MCF 10A (cell line): ENCODE measurements at regions not wholly inside any gene's neighbourhood (a gene's known extent, or its start where the extent isn't known, plus 50 kb on each side); places are given as distances from the start of the nearest gene placed in this dataset.
"Not testable (repeated sequence)": the region's sequence is repeated elsewhere in the genome, so short reads cannot be mapped to it uniquely, and the experiment has no call there.

Source experiments
- BruUV-seq: library from RNA; stranded (reverse); fragments of 400-500 nt; replicated peaks from 2 replicates; lab custom pipeline; 2021; lab: Mats Ljungman, UMichigan
- CTCF ChIA-PET: fragments of 300-600 bp; sonication (Branson Sonifier 250); formaldehyde crosslinking; extraction: SDS; loops from one replicate; lab custom pipeline; 2021; ENCODE audit warnings: antibody characterized with exemption, inconsistent platforms; lab: Yijun Ruan, JAX
- POLR2A ChIA-PET: fragments of 300-600, 350-650 bp; sonication (Branson Sonifier 250); formaldehyde crosslinking; extraction: SDS; loops from one replicate; lab custom pipeline; 2020; ENCODE audit warnings: antibody characterized with exemption, inconsistent platforms; lab: Yijun Ruan, JAX
- DNase-seq: peaks from one replicate; pipeline ENCODE4 v3.0.0-alpha.2; 2018; ENCODE audit not compliant: unreplicated experiment
- H3K27ac Mint-ChIP-seq: one replicate; pipeline ENCODE4 v1.8.0; 2022; ENCODE audit warnings: mild to moderate bottlenecking, low read depth, mixed read lengths; ENCODE audit not compliant: unreplicated experiment
- H3K27me3 Mint-ChIP-seq: one replicate; pipeline ENCODE4 v1.8.0; 2022; ENCODE audit warnings: mixed read lengths; ENCODE audit not compliant: insufficient read depth, unreplicated experiment
- H3K36me3 Mint-ChIP-seq: one replicate; pipeline ENCODE4 v1.8.0; 2022; ENCODE audit warnings: mild to moderate bottlenecking, moderate library complexity, mixed read lengths; ENCODE audit not compliant: insufficient read depth, unreplicated experiment
- H3K4me1 Mint-ChIP-seq: one replicate; pipeline ENCODE4 v1.8.0; 2022; ENCODE audit warnings: mixed read lengths; ENCODE audit not compliant: insufficient read depth, unreplicated experiment
- H3K4me3 Mint-ChIP-seq: one replicate; pipeline ENCODE4 v1.8.0; 2022; ENCODE audit warnings: mild to moderate bottlenecking, moderate library complexity, mixed read lengths; ENCODE audit not compliant: unreplicated experiment
- H3K9me3 Mint-ChIP-seq: one replicate; pipeline ENCODE4 v1.8.0; 2022; ENCODE audit warnings: mixed read lengths; ENCODE audit not compliant: unreplicated experiment
- intact Hi-C: fragments of 100-400 bp; cut with micrococcal nuclease; formaldehyde crosslinking; loops from 2 replicates; pipeline ENCODE4 v1.14.1; 2022
- TF ChIP-seq, protein P1 (sequence below): fragments of 200-600 bp; IDR thresholded peaks from one replicate; pipeline ENCODE4 v1.8.0; 2022; ENCODE audit warnings: antibody characterized with exemption, mild to moderate bottlenecking; ENCODE audit not compliant: unreplicated experiment

GRCh38 chr5:29460971-29461559, 1732.4 kb upstream of the CDH6 start:
- CTCF ChIA-PET, result no interaction called here

GRCh38 chr5:29451004-29451403, 1742.5 kb upstream of the CDH6 start:
- H3K4me3 Mint-ChIP-seq, H3K36me3 Mint-ChIP-seq, CTCF ChIA-PET, H3K27me3 Mint-ChIP-seq, BruUV-seq, H3K27ac Mint-ChIP-seq, POLR2A ChIA-PET, intact Hi-C loops, DNase-seq, H3K9me3 Mint-ChIP-seq, H3K4me1 Mint-ChIP-seq: not testable (repeated sequence)

More at GRCh38 chr5:29460971-29461559, 1732.4 kb upstream of the CDH6 start:
- Mint-ChIP-seq H3K27me3 (no peaks in the 10 kb centered on the region), H3K4me3 (no peak overlapping the region), H3K4me1 (no peaks in the 10 kb centered on the region), H3K27ac (no peak overlapping the region), H3K9me3 (no peaks in the 10 kb centered on the region), H3K36me3 (no peaks in the 10 kb centered on the region)
- intact Hi-C loops, result no loop called here
- TF ChIP-seq, protein P1, sequence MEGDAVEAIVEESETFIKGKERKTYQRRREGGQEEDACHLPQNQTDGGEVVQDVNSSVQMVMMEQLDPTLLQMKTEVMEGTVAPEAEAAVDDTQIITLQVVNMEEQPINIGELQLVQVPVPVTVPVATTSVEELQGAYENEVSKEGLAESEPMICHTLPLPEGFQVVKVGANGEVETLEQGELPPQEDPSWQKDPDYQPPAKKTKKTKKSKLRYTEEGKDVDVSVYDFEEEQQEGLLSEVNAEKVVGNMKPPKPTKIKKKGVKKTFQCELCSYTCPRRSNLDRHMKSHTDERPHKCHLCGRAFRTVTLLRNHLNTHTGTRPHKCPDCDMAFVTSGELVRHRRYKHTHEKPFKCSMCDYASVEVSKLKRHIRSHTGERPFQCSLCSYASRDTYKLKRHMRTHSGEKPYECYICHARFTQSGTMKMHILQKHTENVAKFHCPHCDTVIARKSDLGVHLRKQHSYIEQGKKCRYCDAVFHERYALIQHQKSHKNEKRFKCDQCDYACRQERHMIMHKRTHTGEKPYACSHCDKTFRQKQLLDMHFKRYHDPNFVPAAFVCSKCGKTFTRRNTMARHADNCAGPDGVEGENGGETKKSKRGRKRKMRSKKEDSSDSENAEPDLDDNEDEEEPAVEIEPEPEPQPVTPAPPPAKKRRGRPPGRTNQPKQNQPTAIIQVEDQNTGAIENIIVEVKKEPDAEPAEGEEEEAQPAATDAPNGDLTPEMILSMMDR, result no peak
- POLR2A ChIA-PET, result no interaction called here
- DNase-seq, result no peak
- BruUV-seq, result no TSS peak

DNA sequence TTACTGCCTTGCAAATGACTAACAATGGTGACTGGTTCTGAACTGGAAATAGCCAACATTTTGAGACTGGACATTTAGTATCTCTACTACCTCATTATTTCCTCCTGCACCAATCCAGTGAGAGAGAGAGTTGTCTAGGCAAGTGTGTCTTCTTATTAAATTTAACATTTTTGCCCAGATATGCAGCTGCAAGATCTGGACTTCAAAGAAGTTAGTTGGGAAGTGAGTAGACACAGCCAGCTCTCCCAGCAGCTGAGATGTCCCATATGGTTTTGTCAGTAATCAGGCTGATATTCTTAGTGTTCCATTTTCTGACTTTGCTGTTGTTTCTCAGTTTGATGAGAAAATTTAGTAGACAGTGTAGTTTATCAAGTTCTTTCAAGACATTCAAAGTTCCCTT, 1778.8 kb upstream of the CDH6 start:
- TF ChIP-seq, protein P1, result no peak
- intact Hi-C loops, result no loop called here
- ChIA-PET POLR2A (interaction anchor here (1.0 kb wide), 1 partner anchor 10 kb away, joined by 4 read pairs; no protein-coding TSS in a partner anchor), CTCF (no interaction called here)
- Mint-ChIP-seq H3K4me1 (no peaks in the 10 kb centered on the region), H3K9me3 (no peaks in the 10 kb centered on the region), H3K4me3 (no peak overlapping the region), H3K27ac (no peak overlapping the region), H3K36me3 (no peaks in the 10 kb centered on the region), H3K27me3 (no peaks in the 10 kb centered on the region)
- no TSS peak for BruUV-seq
- DNase-seq, result no peak

DNA sequence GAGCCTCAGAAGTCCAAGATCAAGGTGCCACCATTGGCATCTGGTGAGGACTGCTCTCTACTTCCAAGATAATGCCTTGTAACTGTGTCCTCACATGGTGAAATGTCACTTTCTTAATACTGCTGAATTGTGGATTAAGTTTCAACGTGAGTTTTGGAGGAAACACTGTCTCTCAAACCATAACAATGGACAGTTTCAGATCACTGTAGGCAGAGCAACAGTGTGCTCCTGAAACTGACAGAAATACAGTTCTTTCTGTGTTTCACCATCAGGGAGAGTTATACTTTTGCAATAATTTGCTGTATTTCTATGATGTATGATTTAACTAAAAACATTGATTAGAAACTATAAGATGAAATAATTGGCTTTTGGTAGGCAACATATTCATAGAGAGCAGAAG, 1780.5 kb upstream of the CDH6 start:
- intact Hi-C loops, result no loop called here
- no peak overlapping the region for H3K27ac Mint-ChIP-seq
- H3K27me3 Mint-ChIP-seq, result no peaks in the 10 kb centered on the region
- ChIA-PET CTCF (no interaction called here), POLR2A (no interaction called here)
- H3K9me3 Mint-ChIP-seq, result no peaks in the 10 kb centered on the region
- H3K36me3 Mint-ChIP-seq, result no peaks in the 10 kb centered on the region
- TF ChIP-seq, protein P1, result no peak
- no TSS peak for BruUV-seq
- H3K4me3 Mint-ChIP-seq, result no peak overlapping the region
- H3K4me1 Mint-ChIP-seq, result no peaks in the 10 kb centered on the region
- DNase-seq, result no peak

- H3K4me1 Mint-ChIP-seq, result no peaks in the 10 kb centered on the region
- ChIA-PET CTCF (no interaction called here), POLR2A (no interaction called here)
Observed at GRCh38 chr5:29402270-29402669, 1791.2 kb upstream of the CDH6 start.

More at GRCh38 chr5:29402270-29402669, 1791.2 kb upstream of the CDH6 start:
- H3K36me3 Mint-ChIP-seq, result no peaks in the 10 kb centered on the region
- no peak overlapping the region for H3K4me3 Mint-ChIP-seq
- intact Hi-C loops, result no loop called here
- H3K9me3 Mint-ChIP-seq, result peaks cover 29% of the 10 kb centered on the region
- DNase-seq, result no peak
- TF ChIP-seq, protein P1, result no peak
- no TSS peak for BruUV-seq
- no peaks in the 10 kb centered on the region for H3K27me3 Mint-ChIP-seq
- no peak overlapping the region for H3K27ac Mint-ChIP-seq
